Erythroblast (primary cell): ENCODE measurements at regions not wholly inside any gene's neighbourhood (a gene's known extent, or its start where the extent isn't known, plus 50 kb on each side); places are given as distances from the start of the nearest gene placed in this dataset.

Source experiments
- DNase-seq, 2 experiments: peaks; one replicate each; lab custom pipeline; 2025; lab: John Stamatoyannopoulos, UW
- GATA1 ChIP-seq: IDR thresholded peaks from 2 replicates; pipeline ENCODE4 v1.6.1; 2011; ENCODE audit warnings: low read depth, mild to moderate bottlenecking, control low read depth, low read length, moderate library complexity
- POLR2A ChIP-seq: IDR thresholded peaks from 2 replicates; pipeline ENCODE4 v1.6.1; 2011; ENCODE audit warnings: mild to moderate bottlenecking, low read length

DNA sequence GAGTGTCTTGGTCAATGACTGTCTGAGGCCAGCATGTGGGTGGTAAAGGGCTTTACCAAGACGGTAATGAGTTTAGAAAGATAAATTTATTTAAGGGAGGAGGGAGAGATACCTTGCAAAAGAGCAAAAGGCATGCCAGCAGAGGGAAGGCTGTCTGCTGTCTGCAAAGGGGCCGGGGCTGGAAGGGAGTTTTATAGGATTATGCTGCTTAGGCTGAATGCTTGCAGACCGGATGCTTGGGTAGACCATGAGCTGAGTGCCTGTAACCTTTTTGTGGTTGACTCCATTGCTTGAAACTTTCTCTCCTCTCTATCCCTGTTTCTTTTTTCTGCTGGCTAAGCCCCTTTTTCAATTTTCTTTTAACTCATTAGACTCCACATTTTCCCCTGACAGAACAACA is 1543.0 kb downstream of the OTOL1 start:
- TF ChIP-seq POLR2A (no peak), GATA1 (no peak)
- no peak for DNase-seq

DNA sequence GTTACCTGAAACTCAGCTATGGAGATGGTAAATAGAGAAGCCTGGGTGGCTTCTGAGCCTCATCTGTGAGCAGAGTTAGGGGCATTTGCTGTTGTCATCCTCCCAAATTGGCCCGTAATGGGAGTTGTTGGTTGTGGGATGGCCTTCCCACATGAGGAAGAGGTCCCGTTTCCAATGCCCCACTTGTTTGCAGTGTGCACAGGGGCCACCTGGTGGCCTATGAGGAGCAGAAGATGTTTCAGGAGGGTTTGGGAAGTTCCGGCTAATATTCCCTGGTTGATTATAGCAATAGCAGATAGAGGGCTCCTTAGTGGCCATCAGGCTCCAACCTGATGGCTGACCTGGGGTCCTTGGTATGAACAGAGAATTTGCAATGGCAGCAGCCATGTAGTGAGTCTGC is 1546.5 kb downstream of the OTOL1 start:
- TF ChIP-seq GATA1, result no peak
- DNase-seq, result no peak

GRCh38 chr3:163045945-163046344 is 1549.3 kb downstream of the OTOL1 start:
- no peak for DNase-seq
- TF ChIP-seq POLR2A (no peak), GATA1 (no peak)

DNA sequence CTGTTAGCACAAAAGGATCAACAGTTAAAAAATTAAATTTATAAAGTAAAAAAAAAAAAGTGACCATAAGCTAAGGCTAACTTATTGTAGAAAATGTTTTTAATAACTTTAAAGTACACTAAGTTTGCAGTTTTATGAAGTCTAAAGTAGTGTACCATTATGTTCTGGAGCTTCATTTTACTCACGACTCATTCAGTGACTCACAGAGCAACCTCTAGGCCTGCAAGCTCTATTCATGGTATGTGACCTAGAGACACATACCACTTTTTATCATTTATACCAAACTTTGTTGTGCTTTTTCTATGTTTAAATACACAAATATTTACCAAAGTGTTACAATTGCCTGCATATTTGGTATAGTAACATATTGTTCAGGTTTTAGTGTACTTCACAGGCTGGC is 1552.3 kb downstream of the OTOL1 start:
- DNase-seq, result no peak
- TF ChIP-seq GATA1 (no peak), POLR2A (no peak)

DNA sequence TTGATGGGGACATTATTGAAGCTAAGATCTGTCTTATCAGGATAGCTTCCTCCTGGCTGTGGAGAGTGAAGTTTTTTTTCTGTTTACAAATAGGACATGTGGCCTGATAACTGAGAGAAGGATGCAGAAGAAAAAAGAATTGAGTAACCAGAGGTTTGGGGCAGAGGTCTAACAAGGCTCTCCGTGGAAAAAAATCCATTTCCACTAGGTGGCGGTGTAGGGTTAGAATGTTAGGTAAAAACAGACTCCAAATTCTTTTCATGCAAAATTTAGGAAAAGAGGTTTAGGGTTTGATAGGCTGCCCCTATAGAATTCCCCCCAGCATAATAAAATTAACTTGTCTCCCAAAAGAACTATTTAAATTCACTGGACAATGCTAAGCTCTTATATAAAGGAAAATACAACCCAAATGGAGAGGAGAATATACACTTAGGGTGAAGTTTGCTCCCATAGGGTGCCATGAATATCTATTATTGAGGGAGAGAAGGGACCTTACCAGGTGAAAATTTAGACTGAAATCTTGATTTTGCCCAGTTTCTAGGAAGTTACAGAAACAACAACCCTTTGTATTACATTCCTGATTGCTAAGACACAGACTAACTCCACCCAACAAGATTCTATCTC is 1560.4 kb downstream of the OTOL1 start:
- DNase-seq, result peak; percentile 16 to 58
- no peak for TF ChIP-seq POLR2A
- no peak for TF ChIP-seq GATA1

DNA sequence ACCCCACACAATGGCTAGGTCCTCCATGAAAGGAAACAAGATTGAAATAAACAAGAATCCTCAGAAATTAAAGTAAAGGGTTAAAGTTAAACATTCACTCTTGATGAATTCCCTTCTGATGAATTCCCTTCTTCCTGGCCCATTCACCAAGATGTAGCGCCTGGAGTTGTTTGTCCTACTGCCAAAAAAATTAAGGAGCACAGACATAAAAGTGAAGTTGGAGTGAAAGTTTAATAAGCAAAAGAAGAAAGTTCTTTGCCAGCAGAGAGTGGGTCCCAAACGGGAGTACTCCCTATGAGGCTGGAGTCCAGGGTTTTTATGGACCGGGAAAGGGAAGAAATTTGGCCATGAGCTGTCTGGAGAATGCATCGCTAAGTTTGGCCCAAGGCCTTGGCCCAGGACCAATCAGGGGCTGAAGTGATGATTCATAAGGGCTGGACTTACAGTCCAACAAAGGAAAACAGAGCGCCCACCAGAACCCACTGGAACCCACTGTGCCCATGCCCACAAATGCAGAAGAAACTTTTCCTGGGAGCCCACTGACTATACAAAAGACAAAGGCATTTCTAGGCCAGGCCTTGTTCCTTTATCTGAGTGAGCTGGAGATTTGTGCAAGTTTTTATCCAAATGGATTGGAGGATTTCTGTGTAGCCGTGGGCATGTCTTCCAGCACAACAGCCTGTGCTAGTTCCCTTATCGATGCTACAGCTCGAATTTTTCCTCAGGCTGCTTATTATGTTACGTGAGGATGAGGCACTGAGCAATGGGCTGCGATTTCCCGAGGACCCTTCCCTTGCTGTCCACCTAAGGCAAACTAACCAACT is 1561.6 kb downstream of the OTOL1 start:
- DNase-seq, result no peak
- TF ChIP-seq GATA1 (no peak), POLR2A (no peak)

GRCh38 chr3:163071713-163072112 is 1575.1 kb downstream of the OTOL1 start:
- TF ChIP-seq POLR2A (no peak), GATA1 (no peak)
- no peak for DNase-seq
